SU-DHL-6 (cell line): ENCODE measurements at regions not wholly inside any gene's neighbourhood (a gene's known extent, or its start where the extent isn't known, plus 50 kb on each side); places are given as distances from the start of the nearest gene placed in this dataset.

Experiments
- CTCF ChIP-seq: fragments of 200-600 bp; sonication (generic); IDR thresholded peaks from one replicate; pipeline ENCODE4 v1.5.1; 2017; ENCODE audit warnings: antibody characterized with exemption, mild to moderate bottlenecking, low read length, moderate library complexity; ENCODE audit not compliant: insufficient read depth, poor library complexity, severe bottlenecking
- EZH2phosphoT487 ChIP-seq: fragments of 200-600 bp; sonication (generic), shearing (Covaris generic); conservative IDR thresholded peaks from 2 replicates; pipeline ENCODE4 v1.6.1; 2018; ENCODE audit warnings: mild to moderate bottlenecking, antibody characterized with exemption, low read length, moderate library complexity, mixed read lengths

DNA sequence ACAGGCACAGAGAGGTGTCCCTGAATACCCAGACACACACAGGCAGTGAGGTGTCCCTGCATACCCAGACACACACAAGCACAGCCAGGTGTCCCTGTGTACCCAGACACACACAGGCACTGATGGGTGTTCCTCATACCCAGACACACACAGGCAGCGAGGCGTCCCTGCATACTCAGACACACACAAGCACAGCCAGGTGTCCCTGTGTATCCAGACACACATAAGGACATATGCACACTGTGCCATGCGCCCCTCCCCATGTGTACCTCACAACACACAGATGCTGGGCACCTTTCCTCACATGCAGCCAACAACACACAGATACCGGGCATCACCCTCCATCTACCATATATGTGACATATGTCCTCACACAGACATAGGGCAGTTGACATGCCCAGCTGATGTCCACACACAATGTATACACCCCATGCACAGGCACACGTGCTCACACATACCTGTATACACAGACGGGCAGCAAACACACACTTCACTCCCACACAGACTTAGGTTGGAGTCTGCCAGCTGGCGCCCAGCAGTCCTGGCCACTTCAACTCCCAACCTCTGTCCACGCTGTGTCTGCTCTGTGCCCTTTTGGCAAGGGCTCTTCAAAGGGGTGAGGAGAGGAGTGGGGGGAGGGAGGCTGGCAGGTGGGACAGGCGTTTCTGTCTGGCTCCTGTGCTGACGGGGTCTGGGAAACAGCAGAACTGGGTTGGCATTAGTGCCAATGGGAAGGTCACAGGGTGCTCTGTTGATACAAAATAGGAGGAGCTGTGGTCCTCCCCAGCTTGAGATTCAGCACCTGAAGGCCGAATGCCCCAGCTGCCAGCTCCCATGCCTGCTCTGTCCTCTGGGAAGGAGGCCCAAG, 69.4 kb upstream of the ALX4 start:
- TF ChIP-seq CTCF (no peak), EZH2phosphoT487 (no peak)
